ENCODE measurements at regions not wholly inside any gene's neighbourhood (a gene's known extent, or its start where the extent isn't known, plus 50 kb on each side); places are given as distances from the start of the nearest gene placed in this dataset.

DNA sequence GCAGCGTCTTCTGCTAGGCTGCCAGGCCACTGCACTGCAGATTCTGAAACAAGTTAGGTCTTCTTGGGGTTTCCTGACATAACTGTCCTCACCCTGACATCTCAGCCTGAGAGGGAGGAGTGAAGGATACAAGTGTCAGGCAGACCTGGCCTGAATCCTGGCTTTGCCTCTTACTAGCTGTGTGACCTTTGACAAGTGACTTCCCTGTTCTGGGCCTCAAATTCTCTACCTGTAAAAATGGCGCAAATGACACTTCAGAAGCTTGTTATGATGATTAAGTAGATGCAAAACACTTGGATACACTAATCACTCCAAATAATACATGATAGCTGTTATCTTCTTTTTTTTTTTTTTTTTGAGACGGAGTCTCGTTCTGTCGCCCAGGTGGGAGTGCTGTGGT is 119.2 kb upstream of the BOD1 start:
- no peak for DNase-seq
- Histone ChIP-seq H3K27ac (no peak overlapping the region), H3K27me3 (ENCODE audit: low read depth) (no peaks in the 10 kb centered on the region), H3K4me3 (no peak overlapping the region), H3K36me3 (no peaks in the 10 kb centered on the region), H3K4me1 (no peaks in the 10 kb centered on the region), H3K9me3 (no peaks in the 10 kb centered on the region)
- no peak for ATAC-seq
- intact Hi-C loops (cut with DNase I): no loop called here
- TF ChIP-seq, protein P1, sequence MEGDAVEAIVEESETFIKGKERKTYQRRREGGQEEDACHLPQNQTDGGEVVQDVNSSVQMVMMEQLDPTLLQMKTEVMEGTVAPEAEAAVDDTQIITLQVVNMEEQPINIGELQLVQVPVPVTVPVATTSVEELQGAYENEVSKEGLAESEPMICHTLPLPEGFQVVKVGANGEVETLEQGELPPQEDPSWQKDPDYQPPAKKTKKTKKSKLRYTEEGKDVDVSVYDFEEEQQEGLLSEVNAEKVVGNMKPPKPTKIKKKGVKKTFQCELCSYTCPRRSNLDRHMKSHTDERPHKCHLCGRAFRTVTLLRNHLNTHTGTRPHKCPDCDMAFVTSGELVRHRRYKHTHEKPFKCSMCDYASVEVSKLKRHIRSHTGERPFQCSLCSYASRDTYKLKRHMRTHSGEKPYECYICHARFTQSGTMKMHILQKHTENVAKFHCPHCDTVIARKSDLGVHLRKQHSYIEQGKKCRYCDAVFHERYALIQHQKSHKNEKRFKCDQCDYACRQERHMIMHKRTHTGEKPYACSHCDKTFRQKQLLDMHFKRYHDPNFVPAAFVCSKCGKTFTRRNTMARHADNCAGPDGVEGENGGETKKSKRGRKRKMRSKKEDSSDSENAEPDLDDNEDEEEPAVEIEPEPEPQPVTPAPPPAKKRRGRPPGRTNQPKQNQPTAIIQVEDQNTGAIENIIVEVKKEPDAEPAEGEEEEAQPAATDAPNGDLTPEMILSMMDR (IDR thresholded peaks at IDR 0.05): no peak

DNA sequence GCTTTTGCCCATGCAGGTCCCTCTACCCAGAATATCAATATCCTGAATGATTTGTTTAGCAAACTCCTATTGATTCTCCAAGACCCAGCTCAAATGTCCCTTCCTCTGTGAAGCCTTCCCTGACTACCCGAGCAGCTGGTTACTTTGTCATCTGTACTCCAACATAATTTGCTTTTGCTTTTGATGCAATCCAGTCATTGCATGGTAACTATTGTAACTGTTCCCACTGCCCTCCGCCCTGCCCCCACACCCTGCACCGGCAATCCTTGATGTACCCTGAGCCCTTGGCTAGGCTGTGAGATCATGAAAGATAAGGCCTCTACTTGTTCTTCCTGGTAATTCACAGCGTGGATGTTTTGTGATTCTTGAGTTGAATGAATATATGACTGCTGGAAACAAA is 119.9 kb upstream of the BOD1 start:
- TF ChIP-seq, protein P1 (IDR thresholded peaks at IDR 0.05): no peak
- H3K27ac ChIP-seq: no peak overlapping the region
- ATAC-seq (no peak), DNase-seq (no peak)
- H3K27me3 ChIP-seq (ENCODE audit: low read depth): no peaks in the 10 kb centered on the region
- no peak overlapping the region for H3K4me3 ChIP-seq
- no peaks in the 10 kb centered on the region for H3K9me3 ChIP-seq
- intact Hi-C loops (cut with DNase I): no loop called here
- no peaks in the 10 kb centered on the region for H3K4me1 ChIP-seq
- H3K36me3 ChIP-seq: no peaks in the 10 kb centered on the region

DNA sequence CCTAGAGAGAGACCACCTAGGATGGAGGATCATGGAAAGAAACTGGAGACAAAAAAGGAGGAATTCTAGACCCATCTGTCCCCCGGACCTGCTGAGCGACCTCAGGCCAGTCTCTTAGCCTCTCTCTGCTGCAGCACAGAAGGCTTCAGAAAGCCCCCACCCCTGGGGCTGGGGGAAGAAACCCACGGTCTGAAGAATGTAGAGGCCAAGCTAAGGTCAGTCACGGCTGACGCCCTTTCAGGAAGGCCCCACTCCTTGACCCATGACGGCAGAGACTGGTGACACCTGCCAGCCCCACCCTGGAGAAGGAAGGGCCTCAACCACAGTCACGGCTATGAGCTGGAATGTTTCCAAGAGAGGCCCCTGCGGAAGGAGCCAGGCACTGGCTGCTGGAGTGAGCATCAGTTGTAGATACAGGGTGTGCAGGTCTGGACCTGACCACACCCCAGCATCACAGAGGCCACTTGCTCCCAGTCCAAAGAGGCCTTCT is 120.5 kb upstream of the BOD1 start:
- intact Hi-C loops (cut with DNase I): no loop called here
- TF ChIP-seq, protein P1 (IDR thresholded peaks at IDR 0.05): no peak
- ATAC-seq (peak in 1 of 2 donors; percentile 15), DNase-seq (no peak)
- peaks cover 3% of the 10 kb centered on the region for H3K4me1 ChIP-seq
- H3K36me3 ChIP-seq: no peaks in the 10 kb centered on the region
- H3K27ac ChIP-seq: no peak overlapping the region
- H3K9me3 ChIP-seq: no peaks in the 10 kb centered on the region
- H3K27me3 ChIP-seq (ENCODE audit: low read depth): no peaks in the 10 kb centered on the region
- H3K4me3 ChIP-seq: no peak overlapping the region

DNA sequence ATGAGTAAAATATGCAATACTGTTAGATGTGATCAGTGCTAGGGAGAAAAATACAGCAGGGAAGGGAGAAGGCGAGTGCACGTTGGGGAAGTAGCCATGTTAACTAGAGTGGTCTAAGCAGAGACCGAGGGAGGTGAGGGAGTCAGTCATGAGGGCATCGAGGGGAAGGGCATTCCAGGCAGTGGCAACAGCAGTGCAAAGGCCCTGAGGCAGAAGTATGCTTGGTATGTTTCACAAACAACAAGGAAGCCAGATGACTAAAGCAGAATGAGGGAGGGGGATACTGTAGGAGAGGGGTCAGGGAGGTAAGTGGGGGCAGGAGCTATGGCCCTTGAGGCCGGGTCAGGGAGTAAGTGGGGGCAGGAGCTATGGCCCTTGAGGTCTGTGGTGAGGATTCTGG is 123.3 kb upstream of the BOD1 start:
- intact Hi-C loops (cut with DNase I): no loop called here
- no peaks in the 10 kb centered on the region for H3K9me3 ChIP-seq
- no peak for ATAC-seq
- no peak overlapping the region for H3K4me3 ChIP-seq
- H3K27me3 ChIP-seq (ENCODE audit: low read depth): no peaks in the 10 kb centered on the region
- no peak overlapping the region for H3K27ac ChIP-seq
- no peak for DNase-seq
- H3K4me1 ChIP-seq: peaks cover 6% of the 10 kb centered on the region
- no peaks in the 10 kb centered on the region for H3K36me3 ChIP-seq
- TF ChIP-seq, protein P1 (IDR thresholded peaks at IDR 0.05): no peak

DNA sequence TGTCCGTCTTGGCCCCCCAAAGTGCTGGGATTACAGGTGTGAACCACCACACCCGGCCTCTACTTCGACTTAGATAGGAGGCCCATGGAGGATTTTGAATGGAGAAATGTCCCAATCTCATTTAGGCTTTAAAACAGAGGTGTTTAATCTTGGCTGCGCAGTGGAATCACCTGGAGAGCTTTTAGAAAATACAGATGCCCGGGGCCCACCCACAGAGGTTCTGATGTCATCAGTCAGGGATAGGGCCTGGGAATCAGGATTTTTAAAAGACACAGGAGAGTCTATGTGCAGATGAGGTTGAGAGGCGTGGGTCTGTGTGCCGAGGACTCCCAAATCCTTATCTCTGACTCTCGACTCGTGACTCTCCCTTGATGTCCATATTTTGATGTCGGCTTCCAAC is 124.0 kb upstream of the BOD1 start:
- Histone ChIP-seq H3K4me1 (peaks cover 12% of the 10 kb centered on the region), H3K4me3 (no peak overlapping the region), H3K27me3 (ENCODE audit: low read depth) (no peaks in the 10 kb centered on the region), H3K27ac (no peak overlapping the region), H3K36me3 (no peaks in the 10 kb centered on the region), H3K9me3 (no peaks in the 10 kb centered on the region)
- DNase-seq (no peak), ATAC-seq (no peak)
- TF ChIP-seq, protein P1 (IDR thresholded peaks at IDR 0.05): no peak
- intact Hi-C loops (cut with DNase I): no loop called here

DNA sequence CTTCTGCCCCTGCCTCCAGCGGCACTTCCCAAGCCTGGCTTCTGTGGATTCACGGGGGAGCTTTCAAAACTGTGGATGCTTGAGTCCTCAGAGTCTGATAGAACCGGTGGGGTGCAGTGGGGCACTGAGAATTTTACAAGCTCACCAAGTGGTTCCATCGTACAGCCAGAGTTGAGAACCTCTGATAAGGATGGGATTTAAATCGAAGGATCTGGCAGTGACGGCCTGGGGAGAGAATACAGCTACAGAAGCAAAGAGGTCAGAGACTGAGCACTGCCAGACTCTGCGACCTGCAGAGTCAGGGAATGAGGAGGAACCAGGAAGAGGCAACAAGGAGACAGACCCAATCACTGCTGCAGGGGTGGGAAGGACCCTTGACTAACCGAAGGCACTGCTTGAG is 124.6 kb upstream of the BOD1 start:
- ATAC-seq (no peak), DNase-seq (no peak)
- no peaks in the 10 kb centered on the region for H3K9me3 ChIP-seq
- H3K27me3 ChIP-seq (ENCODE audit: low read depth): no peaks in the 10 kb centered on the region
- H3K36me3 ChIP-seq: no peaks in the 10 kb centered on the region
- H3K4me3 ChIP-seq: no peak overlapping the region
- peaks cover 13% of the 10 kb centered on the region for H3K4me1 ChIP-seq
- intact Hi-C loops (cut with DNase I): no loop called here
- TF ChIP-seq, protein P1 (IDR thresholded peaks at IDR 0.05): no peak
- H3K27ac ChIP-seq: no peak overlapping the region
